H9 (cell line): ENCODE measurements at regions not wholly inside any gene's neighbourhood (a gene's known extent, or its start where the extent isn't known, plus 50 kb on each side); places are given as distances from the start of the nearest gene placed in this dataset.

Experiments
- DNase-seq: peaks from one replicate; pipeline ENCODE4 v3.0.0-alpha.2; 2017
- H2AFZ ChIP-seq: one replicate; pipeline ENCODE4 v1.6.1; 2013; ENCODE audit warnings: mild to moderate bottlenecking, low read length, control low read depth, moderate library complexity
- H2AK5ac ChIP-seq: 2 replicates; pipeline ENCODE4 v1.6.1; 2013; ENCODE audit warnings: low read length, control low read depth, mixed read lengths; ENCODE audit not compliant: insufficient read length
- H2BK120ac ChIP-seq: one replicate; pipeline ENCODE4 v1.6.1; 2013; ENCODE audit warnings: low read depth, mild to moderate bottlenecking, low read length, control low read depth, inconsistent platforms; ENCODE audit not compliant: poor library complexity, severe bottlenecking
- H2BK12ac ChIP-seq: 2 replicates; pipeline ENCODE4 v1.6.1; 2013; ENCODE audit warnings: low read length, control low read depth, mixed read lengths, low read depth; ENCODE audit not compliant: insufficient read length
- H2BK15ac ChIP-seq: 2 replicates; pipeline ENCODE4 v1.6.1; 2013; ENCODE audit warnings: low read depth, low read length, control low read depth
- H2BK20ac ChIP-seq: one replicate; pipeline ENCODE4 v1.6.1; 2013; ENCODE audit warnings: low read depth, mild to moderate bottlenecking, low read length, control low read depth, inconsistent platforms; ENCODE audit not compliant: poor library complexity, severe bottlenecking
- H2BK5ac ChIP-seq: 2 replicates; pipeline ENCODE4 v1.6.1; 2013; ENCODE audit warnings: low read length, control low read depth, mixed read lengths; ENCODE audit not compliant: insufficient read length
- H3K14ac ChIP-seq: 2 replicates; pipeline ENCODE4 v1.6.1; 2013; ENCODE audit warnings: low read length, control low read depth; ENCODE audit not compliant: insufficient read depth
- H3K18ac ChIP-seq: 2 replicates; pipeline ENCODE4 v1.6.1; 2013; ENCODE audit warnings: low read depth, mild to moderate bottlenecking, mixed read lengths, low read length, control low read depth; ENCODE audit not compliant: insufficient read length
- H3K23ac ChIP-seq: 2 replicates; pipeline ENCODE4 v1.6.1; 2013; ENCODE audit warnings: low read length, control low read depth, mixed read lengths, low read depth; ENCODE audit not compliant: insufficient read length
- H3K23me2 ChIP-seq: 2 replicates; pipeline ENCODE4 v1.6.1; 2013; ENCODE audit warnings: low read depth, mild to moderate bottlenecking, mixed read lengths, low read length, control low read depth; ENCODE audit not compliant: insufficient read length, poor library complexity, severe bottlenecking
- H3K27ac ChIP-seq: 2 replicates; pipeline ENCODE4 v1.5.1; 2013; ENCODE audit warnings: low read length, control low read depth, mixed read lengths, low read depth; ENCODE audit not compliant: insufficient read length
- H3K27me3 ChIP-seq: 2 replicates; pipeline ENCODE4 v1.6.1; 2013; ENCODE audit warnings: low read length, control low read depth, inconsistent platforms; ENCODE audit not compliant: insufficient read depth
- H3K4ac ChIP-seq: 2 replicates; pipeline ENCODE4 v1.6.1; 2013; ENCODE audit warnings: low read depth, mild to moderate bottlenecking, control low read depth, inconsistent platforms, low read length, moderate library complexity
- H3K4me1 ChIP-seq: 2 replicates; pipeline ENCODE4 v1.6.1; 2013; ENCODE audit warnings: low read length, control low read depth, inconsistent platforms; ENCODE audit not compliant: insufficient read depth
- H3K4me2 ChIP-seq: 2 replicates; pipeline ENCODE4 v1.6.1; 2013; ENCODE audit warnings: low read length, control low read depth, mixed read lengths; ENCODE audit not compliant: insufficient read length, insufficient read depth
- H3K56ac ChIP-seq: 2 replicates; pipeline ENCODE4 v1.6.1; 2013; ENCODE audit warnings: low read depth, mild to moderate bottlenecking, mixed read lengths, low read length, control low read depth; ENCODE audit not compliant: insufficient read length
- H3K79me1 ChIP-seq: 2 replicates; pipeline ENCODE4 v1.6.1; 2013; ENCODE audit warnings: low read depth, mild to moderate bottlenecking, moderate library complexity, low read length, control low read depth, inconsistent platforms; ENCODE audit not compliant: insufficient read depth, poor library complexity, severe bottlenecking
- H3K79me2 ChIP-seq: 2 replicates; pipeline ENCODE4 v1.6.1; 2013; ENCODE audit warnings: low read length, control low read depth, inconsistent platforms; ENCODE audit not compliant: insufficient read depth
- H3K9ac ChIP-seq: 2 replicates; pipeline ENCODE4 v1.6.1; 2013; ENCODE audit warnings: low read length, control low read depth, mixed read lengths; ENCODE audit not compliant: insufficient read length; ENCODE audit errors: extremely low read depth
- H3K9me3 ChIP-seq: one replicate; pipeline ENCODE4 v1.6.1; 2013; ENCODE audit warnings: low read depth, low read length, inconsistent platforms; ENCODE audit not compliant: control insufficient read depth
- H3T11ph ChIP-seq: one replicate; pipeline ENCODE4 v1.6.1; 2013; ENCODE audit warnings: mild to moderate bottlenecking, low read length, control low read depth, inconsistent platforms
- H4K20me1 ChIP-seq: one replicate; pipeline ENCODE4 v1.6.1; 2013; ENCODE audit not compliant: control insufficient read depth, insufficient read length, insufficient read depth
- H4K5ac ChIP-seq: 2 replicates; pipeline ENCODE4 v1.6.1; 2013; ENCODE audit warnings: low read depth, mild to moderate bottlenecking, mixed read lengths, low read length, control low read depth; ENCODE audit not compliant: insufficient read length
- H4K8ac ChIP-seq: replicated peaks from 2 replicates; pipeline ENCODE4 v1.6.1; 2013; ENCODE audit warnings: low read length, control low read depth, mixed read lengths, low read depth; ENCODE audit not compliant: insufficient read length
- H4K91ac ChIP-seq: 2 replicates; pipeline ENCODE4 v1.6.1; 2013; ENCODE audit warnings: low read depth, mild to moderate bottlenecking, moderate library complexity, mixed read lengths, low read length, control low read depth; ENCODE audit not compliant: insufficient read length
- H3K27ac Mint-ChIP-seq, 3 experiments: 2 replicates in 2 of 3; 3 replicates in 1 of 3; pipeline ENCODE4 v1.8.0; 2020 to 2021; ENCODE audit warnings: mixed read lengths in 3 of 3, mild to moderate bottlenecking in 1 of 3, moderate library complexity in 1 of 3
- H3K27me3 Mint-ChIP-seq: 2 replicates; pipeline ENCODE4 v1.8.0; 2021; ENCODE audit warnings: low read depth, mild to moderate bottlenecking, moderate library complexity, mixed read lengths
- H3K36me3 Mint-ChIP-seq, 3 experiments: 2 replicates in 2 of 3; 3 replicates in 1 of 3; pipeline ENCODE4 v1.8.0; 2020 to 2021; ENCODE audit warnings: low read depth in 3 of 3, mixed read lengths in 3 of 3; ENCODE audit not compliant: insufficient read depth in 1 of 3
- H3K4me1 Mint-ChIP-seq, 2 experiments: 2 replicates each; pipeline ENCODE4 v1.8.0; 2020; ENCODE audit warnings: mixed read lengths in 2 of 2
- H3K4me3 Mint-ChIP-seq, 2 experiments: 2 replicates in 1 of 2; 3 replicates in 1 of 2; pipeline ENCODE4 v1.8.0; 2020 to 2021; ENCODE audit warnings: mild to moderate bottlenecking in 2 of 2, mixed read lengths in 2 of 2, moderate library complexity in 1 of 2
- H3K9me3 Mint-ChIP-seq, 2 experiments: 2 replicates in 1 of 2; 3 replicates in 1 of 2; pipeline ENCODE4 v1.8.0; 2020; ENCODE audit warnings: mild to moderate bottlenecking in 2 of 2, mixed read lengths in 2 of 2, moderate library complexity in 1 of 2
- CTCF ChIP-seq: fragments of 200-600 bp; sonication (generic); conservative IDR thresholded peaks from 3 replicates; pipeline ENCODE4 v1.8.0; 2021; ENCODE audit warnings: antibody characterized with exemption, mild to moderate bottlenecking

DNA sequence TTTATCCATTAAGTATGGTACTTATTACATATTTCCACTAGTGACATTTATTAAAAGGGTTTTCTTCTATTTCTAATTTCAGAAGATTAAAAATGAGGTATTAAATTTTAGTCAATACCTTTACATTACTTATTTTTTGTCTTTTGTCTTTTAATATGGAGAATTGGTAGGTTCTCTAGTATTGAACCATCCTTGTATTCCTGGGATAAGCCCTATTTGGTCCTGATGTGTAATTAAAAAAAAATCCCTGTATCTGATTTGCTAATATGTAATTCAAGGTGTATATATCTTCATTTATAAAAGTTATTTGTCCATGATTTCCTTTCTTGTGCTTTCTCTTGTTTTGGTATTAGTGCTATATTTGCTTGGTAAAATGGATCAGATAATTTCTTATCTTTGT is 153.7 kb downstream of the TRMT11 start:
- H3K27me3 Mint-ChIP-seq, result no peaks in the 10 kb centered on the region
- Histone ChIP-seq H2AFZ (no peak overlapping the region), H3K79me1 (no peaks in the 10 kb centered on the region), H3K4me1 (no peaks in the 10 kb centered on the region), H3K4ac (no peak overlapping the region), H2AK5ac (no peak overlapping the region), H4K20me1 (no peaks in the 10 kb centered on the region), H3K56ac (no peak overlapping the region), H2BK20ac (no peak overlapping the region), H4K91ac (no peak overlapping the region), H2BK12ac (no peak overlapping the region), H3K27ac (no peak overlapping the region), H3K14ac (no peak overlapping the region), H2BK5ac (no peak overlapping the region), H3K23ac (no peak overlapping the region), H3K23me2 (no peaks in the 10 kb centered on the region), H3K9me3 (no peaks in the 10 kb centered on the region), H3K79me2 (no peaks in the 10 kb centered on the region), H3K4me2 (no peak overlapping the region), H2BK15ac (no peak overlapping the region), H3K27me3 (no peaks in the 10 kb centered on the region), H4K8ac (no peak overlapping the region), H3K9ac (no peak overlapping the region), H2BK120ac (no peak overlapping the region), H3K18ac (no peak overlapping the region), H4K5ac (no peak overlapping the region), H3T11ph (no peak overlapping the region)
- H3K4me3 Mint-ChIP-seq, result no peak overlapping the region
- no peak for TF ChIP-seq CTCF
- H3K9me3 Mint-ChIP-seq, result peaks cover 6 to 17% of the 10 kb centered on the region in 2 experiments; a peak in 4 of 5 replicates
- H3K36me3 Mint-ChIP-seq, result peaks cover 0 to 20% (median 8%) of the 10 kb centered on the region in 3 experiments
- H3K27ac Mint-ChIP-seq, result no peak overlapping the region
- peaks cover 4 to 8% of the 10 kb centered on the region in 2 experiments; a peak in 3 of 4 replicates for H3K4me1 Mint-ChIP-seq
- no peak for DNase-seq
